Skin epidermis (tissue), 12 donors: ENCODE measurements at regions not wholly inside any gene's neighbourhood (a gene's known extent, or its start where the extent isn't known, plus 50 kb on each side); places are given as distances from the start of the nearest gene placed in this dataset.

Source experiments
- H3K27ac ChIP-seq, 21 experiments: fragments of 200-600 bp; sonication (generic) in 11 of 21; one replicate each; pipeline ENCODE4 v1.5.0; 2020; ENCODE audit warnings: mild to moderate bottlenecking in 3 of 21, inconsistent platforms in 2 of 21, moderate library complexity in 2 of 21
- H3K4me3 ChIP-seq, 7 experiments: fragments of 200-600 bp; sonication (generic) in 2 of 7; one replicate each; pipeline ENCODE4 v1.5.0; 2020; ENCODE audit warnings: inconsistent platforms in 2 of 7, mild to moderate bottlenecking in 2 of 7, moderate library complexity in 1 of 7

DNA sequence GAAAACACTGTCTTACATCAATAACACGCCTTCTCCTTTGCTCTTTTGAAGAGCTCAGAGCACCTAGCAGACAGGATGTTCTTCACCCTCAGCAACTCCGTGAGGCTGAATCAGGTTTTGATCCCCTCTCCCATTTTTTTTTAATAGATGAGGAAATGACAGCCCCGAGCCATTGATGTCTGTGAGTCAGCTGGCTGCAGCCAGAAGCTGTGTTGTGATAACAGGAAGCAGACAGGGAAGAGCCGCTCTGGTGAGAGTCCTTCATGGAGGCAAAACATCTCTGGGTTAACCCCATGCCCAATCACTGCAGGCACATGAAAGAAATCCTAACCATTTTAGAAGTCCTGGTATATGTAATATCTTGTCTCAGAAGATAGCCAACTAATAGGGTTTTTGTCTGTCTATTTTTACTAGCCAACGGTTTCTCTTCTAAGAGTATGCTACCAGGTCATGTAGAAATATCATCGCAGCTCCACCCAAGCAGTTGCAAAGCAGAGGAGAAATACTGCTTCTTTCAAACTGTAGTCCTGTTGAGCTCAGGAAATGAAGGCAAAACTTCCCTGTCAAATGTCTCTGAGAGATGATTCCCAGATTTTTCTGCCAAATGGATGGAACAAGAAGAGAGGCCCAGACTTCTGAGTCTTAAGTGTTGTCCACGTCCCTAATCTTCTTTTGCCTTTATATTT lies 568.9 kb downstream of the CCDC171 start:
- H3K27ac ChIP-seq = peak overlapping the region in 1 of 21 experiments; percentile 45
- no peak overlapping the region for H3K4me3 ChIP-seq

DNA sequence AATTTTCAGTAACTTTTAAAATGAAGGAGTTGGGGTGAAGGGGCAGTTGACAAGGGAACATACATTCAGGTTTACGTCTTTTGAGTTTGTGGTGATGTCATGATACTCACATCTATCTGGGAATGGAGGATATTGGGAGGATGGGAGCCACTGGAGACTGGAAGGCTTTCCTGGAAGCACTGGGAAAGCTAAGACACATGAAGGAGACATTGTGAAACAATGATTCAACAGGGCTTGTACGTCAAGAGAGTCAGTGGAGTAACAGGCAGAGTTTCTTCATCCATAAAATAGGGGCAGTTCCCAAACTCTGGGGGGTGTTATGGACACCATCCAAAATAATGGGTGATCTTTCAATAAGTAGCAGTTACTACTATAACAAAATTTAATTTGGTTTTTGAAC lies 572.8 kb downstream of the CCDC171 start:
- no peak overlapping the region for H3K27ac ChIP-seq

DNA sequence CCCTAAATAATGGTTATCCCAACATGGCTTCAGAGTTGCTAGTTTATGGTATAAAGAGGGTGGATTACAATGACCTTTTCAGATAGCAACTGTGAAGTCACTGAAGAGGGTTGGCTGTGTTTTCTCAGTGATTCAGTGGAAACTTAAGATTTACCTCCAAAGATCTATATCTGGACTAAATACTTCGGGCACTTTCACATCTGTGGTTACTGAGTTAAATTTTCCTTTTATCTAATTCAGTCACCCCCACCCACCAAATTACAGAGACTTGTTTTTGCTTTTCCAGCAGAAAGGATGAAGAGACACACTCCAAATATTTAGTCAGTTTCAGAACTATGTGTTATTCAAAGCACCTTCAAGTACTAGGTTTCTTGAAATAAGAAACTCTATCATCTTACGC lies 573.2 kb downstream of the CCDC171 start:
- H3K4me3 ChIP-seq = no peak overlapping the region
- no peak overlapping the region for H3K27ac ChIP-seq

More for the DNA sequence above, 572.8 kb downstream of the CCDC171 start:
- no peak overlapping the region for H3K4me3 ChIP-seq

DNA sequence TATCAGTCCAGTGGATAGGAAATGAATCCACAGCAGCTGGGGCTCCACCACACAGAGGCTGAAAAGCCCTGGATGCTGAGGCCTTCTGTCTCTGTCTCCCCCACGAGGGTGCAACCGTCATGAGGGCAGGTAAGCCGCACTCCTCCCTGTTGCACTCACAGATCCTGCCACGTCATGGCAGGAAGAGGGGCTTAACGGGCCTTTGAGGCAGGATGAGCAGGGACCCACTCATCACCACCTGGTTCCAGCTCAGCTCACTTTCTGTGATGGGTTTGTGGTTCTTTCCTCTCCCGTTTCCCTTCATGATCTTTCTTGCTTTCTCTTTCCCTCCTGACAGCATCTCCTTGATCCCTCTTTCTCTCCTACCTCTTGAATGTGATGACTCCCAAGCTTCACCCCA lies 575.2 kb downstream of the CCDC171 start:
- no peak overlapping the region for H3K4me3 ChIP-seq
- H3K27ac ChIP-seq = no peak overlapping the region

DNA sequence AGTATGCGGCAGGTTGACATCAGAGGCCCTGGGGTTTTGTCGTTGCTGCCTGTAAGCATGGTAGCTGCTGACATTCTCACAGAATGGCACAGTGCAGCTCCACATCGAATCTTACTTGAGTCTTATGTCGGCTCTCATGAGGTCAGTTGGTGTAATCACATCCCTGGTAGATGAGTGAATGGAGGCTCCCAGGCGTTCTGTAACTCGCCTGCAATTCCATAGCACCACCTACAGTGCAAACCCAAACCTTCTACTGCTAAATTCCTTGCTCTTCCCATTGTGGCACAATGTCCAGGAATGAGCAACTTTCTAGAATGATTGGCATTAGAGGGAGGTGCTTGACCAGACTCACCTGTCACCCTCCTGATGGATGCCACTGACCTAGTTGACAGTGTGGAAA lies 578.4 kb downstream of the CCDC171 start:
- Histone ChIP-seq H3K27ac (no peak overlapping the region), H3K4me3 (no peak overlapping the region)

DNA sequence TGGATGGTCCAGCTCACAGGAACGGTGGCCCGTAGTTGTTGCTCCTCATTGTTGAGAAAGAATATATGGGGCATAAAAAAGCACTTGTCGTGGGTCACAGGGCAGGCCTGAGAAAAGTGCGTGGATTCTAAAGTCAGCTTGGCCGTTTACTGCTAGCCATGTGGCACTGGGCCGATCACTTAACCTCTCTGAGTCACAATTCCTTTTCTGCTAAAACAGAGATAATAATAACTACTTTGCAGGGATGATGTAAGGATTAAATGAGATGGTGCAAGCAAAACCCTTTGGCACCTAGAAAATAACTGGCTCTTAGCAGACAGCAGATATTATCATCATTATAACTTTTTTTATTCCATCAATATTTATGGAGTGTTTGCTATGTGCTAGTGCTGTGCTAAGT lies 579.7 kb downstream of the CCDC171 start:
- H3K4me3 ChIP-seq = no peak overlapping the region
- H3K27ac ChIP-seq = no peak overlapping the region

DNA sequence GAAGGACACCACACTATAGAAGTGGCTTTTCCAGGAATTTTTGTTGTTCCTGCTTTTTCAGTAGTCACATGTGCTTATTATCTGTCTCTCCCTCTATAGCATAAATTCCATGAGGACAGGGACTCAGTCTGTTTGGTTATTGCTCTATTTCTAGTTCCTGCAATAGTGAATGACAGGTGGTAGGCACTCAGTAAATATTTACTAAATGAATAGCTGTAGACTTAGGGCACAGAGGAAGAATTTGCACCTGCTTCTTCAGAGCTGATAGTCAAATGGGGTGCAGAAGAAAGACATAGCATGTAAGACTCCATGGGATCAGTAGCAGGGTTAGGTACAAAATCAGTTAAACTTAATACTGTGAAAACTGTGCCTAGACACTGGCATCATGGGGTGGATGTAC lies 580.2 kb downstream of the CCDC171 start:
- Histone ChIP-seq H3K4me3 (no peak overlapping the region), H3K27ac (no peak overlapping the region)

DNA sequence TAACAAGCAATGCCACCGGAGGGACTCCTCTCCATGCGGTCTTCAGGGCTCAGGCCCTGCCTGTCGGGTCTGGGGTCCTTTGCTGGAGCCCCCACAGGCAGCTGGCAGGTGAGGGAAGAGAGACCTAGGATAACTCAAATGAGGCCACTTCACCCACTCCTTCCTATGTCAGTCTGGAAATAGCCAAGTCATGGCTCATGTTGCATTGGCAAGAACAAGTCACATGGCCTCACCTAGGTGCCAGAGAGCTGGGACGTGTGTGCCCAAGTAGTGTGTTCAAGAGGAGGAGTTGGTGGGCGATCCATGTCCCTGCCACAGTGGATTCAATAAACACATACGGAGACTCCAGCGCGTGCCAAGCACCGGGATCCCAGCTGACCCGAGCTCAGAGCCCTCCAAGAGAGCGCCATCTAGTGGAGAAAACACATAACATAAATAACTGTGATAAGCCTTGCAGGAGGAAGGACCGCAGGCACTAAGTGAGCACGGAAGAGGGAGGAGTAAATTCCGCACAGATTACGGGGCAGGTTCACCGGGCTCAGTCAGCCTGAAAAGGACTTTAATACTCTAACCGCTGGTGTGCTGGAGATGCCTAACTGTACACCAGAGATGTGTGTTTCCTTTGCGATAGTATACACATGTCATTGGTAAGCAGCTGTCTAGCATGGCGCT lies 580.8 kb downstream of the CCDC171 start:
- no peak overlapping the region for H3K4me3 ChIP-seq
- H3K27ac ChIP-seq = no peak overlapping the region

DNA sequence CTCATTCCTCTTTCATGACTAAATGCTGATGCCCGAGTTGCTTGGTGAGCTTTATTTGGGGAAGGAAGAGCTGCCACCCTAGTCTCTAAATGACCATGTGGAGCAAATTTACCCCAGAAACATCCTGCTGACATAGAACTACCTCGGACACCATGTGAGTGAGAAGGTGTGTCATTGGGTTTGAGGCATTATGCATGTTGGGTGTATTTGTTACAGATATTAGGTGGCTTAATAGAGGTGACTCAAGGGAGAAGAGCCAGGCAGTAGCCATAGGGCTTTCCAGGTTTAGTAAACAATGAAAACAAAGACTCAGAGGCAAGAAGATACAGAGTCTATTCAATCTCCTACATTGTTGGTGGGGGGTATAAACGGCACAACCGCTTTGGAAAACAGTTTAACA lies 581.5 kb downstream of the CCDC171 start:
- no peak overlapping the region for H3K27ac ChIP-seq
- no peak overlapping the region for H3K4me3 ChIP-seq

DNA sequence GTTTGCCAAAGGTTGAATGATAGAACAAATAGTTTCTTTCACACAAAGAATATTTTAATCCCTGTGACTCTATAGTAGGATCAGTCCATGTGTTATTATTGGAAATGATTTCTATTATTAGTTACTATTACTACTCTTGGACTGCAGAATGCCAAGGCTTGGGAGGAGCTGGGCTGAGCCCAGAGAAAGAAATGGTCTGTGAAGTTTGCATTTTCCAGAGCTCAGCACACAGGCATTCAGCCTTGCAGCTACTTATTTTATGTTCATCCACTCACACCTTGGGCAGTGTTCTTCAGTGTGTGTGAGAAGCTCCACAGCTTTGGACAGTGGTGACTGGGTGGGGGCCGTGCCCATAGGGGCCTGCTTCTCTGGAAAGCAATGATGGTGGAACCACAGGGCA lies 583.1 kb downstream of the CCDC171 start:
- no peak overlapping the region for H3K27ac ChIP-seq
- H3K4me3 ChIP-seq = no peak overlapping the region

DNA sequence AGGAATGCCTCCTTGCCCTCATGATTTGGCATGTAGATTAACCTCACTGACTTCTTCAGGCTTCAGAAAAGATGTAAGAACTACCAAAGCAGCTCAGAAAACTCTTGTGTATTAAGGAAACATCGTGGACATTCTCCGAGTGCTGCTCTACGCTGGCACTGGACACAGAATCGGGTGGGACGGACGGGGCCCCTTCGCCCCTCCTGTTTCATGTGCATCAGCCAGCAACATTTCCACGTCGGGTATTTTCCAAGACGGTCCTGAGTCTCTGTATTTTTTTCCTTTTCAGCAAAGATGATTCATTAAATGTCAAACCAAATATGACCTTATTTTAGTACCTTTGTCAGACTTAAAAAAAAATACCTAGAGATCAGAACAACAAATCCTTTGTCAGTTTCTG lies 583.6 kb downstream of the CCDC171 start:
- H3K27ac ChIP-seq = no peak overlapping the region
- H3K4me3 ChIP-seq = no peak overlapping the region

DNA sequence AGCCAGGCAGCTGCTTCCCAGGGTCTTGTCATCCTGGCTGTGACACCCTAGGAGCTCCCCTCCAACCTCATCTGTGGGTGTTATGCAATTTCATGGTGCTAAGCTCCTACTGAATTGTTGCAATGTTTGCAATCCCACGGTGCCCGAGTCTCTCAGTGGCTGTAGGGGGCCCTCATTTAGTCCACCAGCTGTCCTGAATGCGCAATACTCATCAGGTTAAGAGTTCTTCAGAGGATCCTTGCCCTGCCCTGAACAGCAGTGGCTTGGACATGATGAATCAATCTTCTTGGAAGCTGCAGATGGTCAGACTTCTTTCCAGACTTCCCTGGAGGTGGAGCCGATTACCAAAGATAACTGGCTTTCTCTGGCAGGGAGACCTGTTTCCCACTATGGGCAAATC lies 584.1 kb downstream of the CCDC171 start:
- no peak overlapping the region for H3K4me3 ChIP-seq
- no peak overlapping the region for H3K27ac ChIP-seq

DNA sequence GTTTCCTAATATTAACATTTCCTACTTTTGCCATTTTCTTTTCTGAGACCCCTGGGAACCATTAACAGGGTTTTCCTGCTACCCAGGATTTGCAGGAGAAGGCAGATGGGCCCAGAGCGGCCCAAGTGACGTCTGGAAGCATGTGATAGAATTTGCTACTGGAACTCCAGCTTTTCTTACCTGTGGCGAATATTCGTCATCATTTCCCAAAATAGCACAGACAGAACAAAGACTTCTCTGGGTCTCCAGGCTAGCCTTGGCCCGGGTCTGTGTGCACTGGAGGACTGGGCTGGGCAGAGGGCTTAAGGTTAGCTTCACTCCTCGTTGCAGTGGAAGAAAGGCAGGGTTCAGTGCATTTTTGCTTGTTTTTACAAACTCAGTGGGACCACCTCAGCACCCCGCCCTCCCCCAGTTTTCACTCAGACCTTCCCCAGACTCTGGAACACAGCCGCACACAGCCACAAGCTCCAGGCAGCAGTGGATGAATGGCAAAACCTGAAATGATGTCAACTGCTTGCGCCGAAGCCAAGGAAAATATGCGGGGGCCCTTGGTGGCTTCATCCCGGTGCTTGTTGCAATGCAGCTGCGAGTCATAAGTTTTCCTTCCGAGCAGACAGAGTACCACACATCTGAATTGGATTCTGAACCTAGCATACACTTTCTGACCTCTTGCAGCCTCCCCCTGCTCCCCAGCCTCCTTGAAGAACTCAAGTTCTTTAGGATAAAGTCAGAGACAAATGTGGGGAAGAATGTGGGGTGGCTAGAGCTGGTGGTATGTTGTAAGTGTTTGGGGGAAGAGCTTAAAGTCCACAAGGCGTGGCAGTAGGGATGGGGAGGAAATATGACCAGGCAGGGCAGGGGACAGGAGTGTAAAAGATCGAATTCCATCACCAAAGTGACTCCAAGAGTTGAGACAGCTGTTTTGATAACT lies 586.0 kb downstream of the CCDC171 start:
- Histone ChIP-seq H3K27ac (peak overlapping the region in 2 of 21 experiments; percentile 7 to 26), H3K4me3 (no peak overlapping the region)

DNA sequence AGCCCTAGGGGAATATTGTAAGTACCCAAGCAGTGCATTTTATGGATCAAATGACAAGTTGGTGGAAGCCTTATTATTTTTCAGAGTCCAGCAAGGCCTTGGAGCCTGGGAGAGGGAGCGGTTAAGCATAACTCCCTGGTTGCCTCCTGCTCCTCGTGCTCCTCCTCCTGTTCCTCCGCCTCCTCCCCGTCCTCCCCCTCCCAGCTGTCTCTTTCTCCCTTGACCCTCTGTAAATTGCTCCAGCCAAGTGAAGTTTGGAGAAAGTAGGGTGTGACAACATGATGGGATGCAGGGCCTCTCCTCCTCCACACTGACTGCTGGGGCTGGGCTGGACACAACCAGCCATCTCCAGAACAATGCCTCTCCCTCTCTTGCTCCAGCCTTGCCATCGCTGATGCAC lies 586.9 kb downstream of the CCDC171 start:
- no peak overlapping the region for H3K4me3 ChIP-seq
- H3K27ac ChIP-seq = peak overlapping the region in 1 of 21 experiments; percentile 26

DNA sequence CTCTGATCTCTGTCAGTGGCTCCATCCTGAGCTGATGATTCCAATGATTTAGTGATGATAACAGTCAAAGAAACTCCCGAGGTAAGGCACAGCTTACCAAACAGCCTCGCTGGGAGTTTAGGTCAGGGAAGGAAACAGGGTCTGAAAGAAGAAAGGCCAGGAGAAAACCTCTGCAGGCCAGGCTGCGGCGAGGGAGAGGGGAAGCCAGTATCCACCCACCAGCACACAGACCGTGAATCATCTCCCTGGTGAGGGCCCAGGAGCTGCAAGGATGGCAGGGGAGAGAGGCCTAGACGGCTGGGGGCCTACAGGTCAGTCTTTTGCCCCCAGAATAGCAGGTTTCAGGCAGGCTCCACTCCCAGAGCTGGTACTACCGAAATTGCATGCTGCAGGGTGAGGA lies 590.5 kb downstream of the CCDC171 start:
- Histone ChIP-seq H3K4me3 (no peak overlapping the region), H3K27ac (no peak overlapping the region)

DNA sequence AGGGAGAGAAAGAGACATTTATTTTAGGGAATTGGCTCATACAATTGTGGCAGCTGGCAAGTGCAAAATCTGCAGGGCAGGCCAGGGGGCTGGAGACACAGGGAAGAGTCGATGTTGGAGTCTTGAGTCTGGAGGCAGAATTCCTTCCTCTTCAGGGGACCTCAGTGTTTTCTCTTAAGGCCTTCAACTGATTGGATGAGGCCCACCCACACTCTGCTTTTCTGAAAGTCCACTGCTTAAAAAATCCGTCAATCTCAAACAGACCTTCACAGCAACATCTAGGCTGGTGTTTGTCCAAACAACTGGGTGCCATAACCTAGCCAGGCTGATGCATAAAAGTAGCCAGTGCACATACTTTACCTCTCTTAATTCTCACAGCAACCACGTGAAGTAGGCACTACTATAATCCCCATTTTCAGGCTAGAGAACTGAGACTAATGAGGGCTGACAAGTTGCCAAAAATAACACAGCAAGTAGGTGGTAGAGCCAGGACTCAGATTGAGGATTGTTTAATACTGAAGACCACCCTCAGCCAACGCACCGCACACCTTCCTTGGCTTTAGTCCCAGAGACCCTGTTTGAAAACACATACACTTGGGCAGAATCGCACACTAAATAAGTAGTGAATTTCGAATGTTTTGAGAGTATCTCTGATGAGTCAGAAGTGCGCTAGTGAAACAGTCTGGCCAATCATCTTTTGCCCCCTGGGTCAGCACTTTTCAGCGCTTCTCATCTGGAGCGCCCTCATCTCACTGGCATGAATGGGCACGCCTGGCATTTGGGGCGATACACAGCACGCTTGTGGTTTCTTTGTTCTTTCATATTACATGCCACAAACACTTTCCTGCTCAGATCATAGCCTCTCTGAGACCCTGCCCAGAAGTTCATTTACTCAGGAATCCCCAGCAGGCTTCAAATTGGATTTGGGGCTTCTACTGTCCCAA lies 591.4 kb downstream of the CCDC171 start:
- Histone ChIP-seq H3K27ac (no peak overlapping the region), H3K4me3 (no peak overlapping the region)

DNA sequence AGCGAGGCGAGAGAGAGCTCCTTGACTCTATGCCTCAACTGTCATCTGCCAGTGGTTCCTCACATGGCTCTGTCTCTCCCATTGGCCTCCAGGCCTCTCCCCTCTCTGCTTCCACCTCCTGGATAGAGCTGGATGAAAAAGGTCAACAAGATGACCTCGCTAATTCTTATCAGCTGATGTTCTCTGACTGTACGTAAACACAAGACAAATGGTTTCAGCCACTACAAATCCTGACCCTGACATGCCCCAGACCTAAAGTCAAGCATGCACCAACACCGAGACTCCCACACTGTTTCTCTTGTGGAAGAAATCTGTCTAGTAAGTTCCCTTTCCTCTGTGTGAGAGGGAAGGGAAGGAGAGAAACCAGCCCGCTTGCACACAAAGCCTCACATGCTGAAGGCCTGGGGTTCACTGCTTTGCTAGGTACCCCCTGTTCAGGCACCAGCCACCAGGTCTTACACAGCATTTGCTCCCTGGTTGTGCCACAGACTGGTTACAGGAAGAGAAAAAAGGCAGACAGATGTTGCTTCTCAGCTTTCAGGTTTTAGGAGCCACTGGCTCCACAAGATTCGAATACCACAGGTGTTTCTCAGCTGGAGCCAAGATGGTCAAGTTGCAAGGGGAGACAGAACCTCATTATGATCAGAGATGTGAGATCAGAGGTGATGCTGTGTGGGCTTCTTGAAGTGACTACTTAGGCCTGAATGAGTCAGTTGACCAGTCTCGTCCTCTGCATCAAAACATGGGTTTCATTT lies 592.5 kb downstream of the CCDC171 start:
- no peak overlapping the region for H3K27ac ChIP-seq
- no peak overlapping the region for H3K4me3 ChIP-seq

DNA sequence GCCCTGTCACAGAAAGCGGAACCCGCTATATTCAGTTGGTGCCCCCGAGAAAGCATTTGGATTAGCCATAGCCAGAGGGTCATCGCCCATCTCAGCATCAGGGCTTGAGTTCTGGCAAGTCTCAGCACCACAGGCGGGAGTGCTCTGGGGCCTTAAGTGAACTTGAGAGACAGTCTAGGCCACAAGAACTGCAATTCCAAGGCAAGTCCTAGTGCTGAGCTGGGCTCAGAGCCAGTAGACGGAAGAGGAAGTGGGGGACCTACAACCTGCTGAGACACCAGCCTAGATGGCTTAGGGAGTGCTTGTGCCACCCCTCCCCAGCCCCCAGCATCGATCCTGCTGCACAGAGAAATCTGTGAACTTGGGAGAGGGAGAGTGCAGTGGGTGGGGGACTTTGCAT lies 594.9 kb downstream of the CCDC171 start:
- no peak overlapping the region for H3K27ac ChIP-seq

DNA sequence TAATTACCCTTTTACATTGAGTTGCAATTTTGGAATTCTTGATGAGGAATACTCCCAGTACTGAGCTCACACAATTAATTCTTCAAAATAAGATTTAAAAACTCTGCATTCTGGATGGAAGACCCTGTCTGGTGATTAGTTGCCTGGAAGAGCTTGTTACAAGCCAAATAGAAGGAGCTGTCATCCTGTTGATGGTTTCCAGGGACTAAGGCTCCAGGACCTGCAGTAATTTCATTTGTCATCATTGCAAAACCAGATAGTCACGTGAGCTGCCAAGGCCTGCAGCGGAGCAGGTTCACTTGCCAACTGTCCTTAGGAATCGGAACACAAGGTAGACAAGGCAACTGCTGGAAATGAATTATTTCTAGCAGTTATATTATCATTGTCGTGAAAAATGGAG lies 597.7 kb downstream of the CCDC171 start:
- Histone ChIP-seq H3K4me3 (no peak overlapping the region), H3K27ac (no peak overlapping the region)

More for the DNA sequence above, 594.9 kb downstream of the CCDC171 start:
- no peak overlapping the region for H3K4me3 ChIP-seq
